ENCODE measurements at regions not wholly inside any gene's neighbourhood (a gene's known extent, or its start where the extent isn't known, plus 50 kb on each side); places are given as distances from the start of the nearest gene placed in this dataset.

DNA sequence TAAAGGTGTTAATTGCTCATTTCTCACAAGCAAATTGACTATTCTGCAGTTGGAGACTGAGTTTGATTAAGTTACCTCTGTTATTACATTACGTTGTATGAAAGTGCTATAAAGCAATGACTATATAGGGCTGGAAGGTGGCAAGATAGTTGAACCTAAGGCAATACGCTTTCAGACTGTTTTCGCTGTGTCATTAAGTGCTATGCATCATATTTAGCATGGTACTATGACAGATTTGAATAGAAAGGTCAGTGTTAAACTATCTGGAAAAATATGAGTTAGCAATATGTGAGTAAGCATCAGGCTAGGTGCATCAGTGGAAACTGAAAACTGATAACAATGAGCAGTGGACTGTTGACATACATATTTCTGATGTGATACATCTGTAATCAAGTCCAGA, 206.0 kb upstream of the ARHGAP24 start:
- TF ChIP-seq SPI1 (IDR thresholded peaks at IDR 0.05; ENCODE audit: low read depth, low read length) (no peak), POLR2A (IDR thresholded peaks at IDR 0.05; ENCODE audit: low read depth, low read length) (no peak), POLR2AphosphoS5 (IDR thresholded peaks at IDR 0.05; ENCODE audit: low read depth, low read length) (no peak)

Data from GM12891 (cell line).